H9 (cell line): ENCODE measurements at regions not wholly inside any gene's neighbourhood (a gene's known extent, or its start where the extent isn't known, plus 50 kb on each side); places are given as distances from the start of the nearest gene placed in this dataset.

Source experiments
- DNase-seq: peaks from one replicate; pipeline ENCODE4 v3.0.0-alpha.2; 2017
- H2AFZ ChIP-seq: one replicate; pipeline ENCODE4 v1.6.1; 2013; ENCODE audit warnings: mild to moderate bottlenecking, low read length, control low read depth, moderate library complexity
- H2AK5ac ChIP-seq: 2 replicates; pipeline ENCODE4 v1.6.1; 2013; ENCODE audit warnings: low read length, control low read depth, mixed read lengths; ENCODE audit not compliant: insufficient read length
- H2BK120ac ChIP-seq: one replicate; pipeline ENCODE4 v1.6.1; 2013; ENCODE audit warnings: low read depth, mild to moderate bottlenecking, low read length, control low read depth, inconsistent platforms; ENCODE audit not compliant: poor library complexity, severe bottlenecking
- H2BK12ac ChIP-seq: 2 replicates; pipeline ENCODE4 v1.6.1; 2013; ENCODE audit warnings: low read length, control low read depth, mixed read lengths, low read depth; ENCODE audit not compliant: insufficient read length
- H2BK15ac ChIP-seq: 2 replicates; pipeline ENCODE4 v1.6.1; 2013; ENCODE audit warnings: low read depth, low read length, control low read depth
- H2BK20ac ChIP-seq: one replicate; pipeline ENCODE4 v1.6.1; 2013; ENCODE audit warnings: low read depth, mild to moderate bottlenecking, low read length, control low read depth, inconsistent platforms; ENCODE audit not compliant: poor library complexity, severe bottlenecking
- H2BK5ac ChIP-seq: 2 replicates; pipeline ENCODE4 v1.6.1; 2013; ENCODE audit warnings: low read length, control low read depth, mixed read lengths; ENCODE audit not compliant: insufficient read length
- H3K14ac ChIP-seq: 2 replicates; pipeline ENCODE4 v1.6.1; 2013; ENCODE audit warnings: low read length, control low read depth; ENCODE audit not compliant: insufficient read depth
- H3K18ac ChIP-seq: 2 replicates; pipeline ENCODE4 v1.6.1; 2013; ENCODE audit warnings: low read depth, mild to moderate bottlenecking, mixed read lengths, low read length, control low read depth; ENCODE audit not compliant: insufficient read length
- H3K23ac ChIP-seq: 2 replicates; pipeline ENCODE4 v1.6.1; 2013; ENCODE audit warnings: low read length, control low read depth, mixed read lengths, low read depth; ENCODE audit not compliant: insufficient read length
- H3K23me2 ChIP-seq: 2 replicates; pipeline ENCODE4 v1.6.1; 2013; ENCODE audit warnings: low read depth, mild to moderate bottlenecking, mixed read lengths, low read length, control low read depth; ENCODE audit not compliant: insufficient read length, poor library complexity, severe bottlenecking
- H3K27ac ChIP-seq: 2 replicates; pipeline ENCODE4 v1.5.1; 2013; ENCODE audit warnings: low read length, control low read depth, mixed read lengths, low read depth; ENCODE audit not compliant: insufficient read length
- H3K27me3 ChIP-seq: 2 replicates; pipeline ENCODE4 v1.6.1; 2013; ENCODE audit warnings: low read length, control low read depth, inconsistent platforms; ENCODE audit not compliant: insufficient read depth
- H3K4ac ChIP-seq: 2 replicates; pipeline ENCODE4 v1.6.1; 2013; ENCODE audit warnings: low read depth, mild to moderate bottlenecking, control low read depth, inconsistent platforms, low read length, moderate library complexity
- H3K4me1 ChIP-seq: 2 replicates; pipeline ENCODE4 v1.6.1; 2013; ENCODE audit warnings: low read length, control low read depth, inconsistent platforms; ENCODE audit not compliant: insufficient read depth
- H3K4me2 ChIP-seq: 2 replicates; pipeline ENCODE4 v1.6.1; 2013; ENCODE audit warnings: low read length, control low read depth, mixed read lengths; ENCODE audit not compliant: insufficient read length, insufficient read depth
- H3K56ac ChIP-seq: 2 replicates; pipeline ENCODE4 v1.6.1; 2013; ENCODE audit warnings: low read depth, mild to moderate bottlenecking, mixed read lengths, low read length, control low read depth; ENCODE audit not compliant: insufficient read length
- H3K79me1 ChIP-seq: 2 replicates; pipeline ENCODE4 v1.6.1; 2013; ENCODE audit warnings: low read depth, mild to moderate bottlenecking, moderate library complexity, low read length, control low read depth, inconsistent platforms; ENCODE audit not compliant: insufficient read depth, poor library complexity, severe bottlenecking
- H3K79me2 ChIP-seq: 2 replicates; pipeline ENCODE4 v1.6.1; 2013; ENCODE audit warnings: low read length, control low read depth, inconsistent platforms; ENCODE audit not compliant: insufficient read depth
- H3K9ac ChIP-seq: 2 replicates; pipeline ENCODE4 v1.6.1; 2013; ENCODE audit warnings: low read length, control low read depth, mixed read lengths; ENCODE audit not compliant: insufficient read length; ENCODE audit errors: extremely low read depth
- H3K9me3 ChIP-seq: one replicate; pipeline ENCODE4 v1.6.1; 2013; ENCODE audit warnings: low read depth, low read length, inconsistent platforms; ENCODE audit not compliant: control insufficient read depth
- H3T11ph ChIP-seq: one replicate; pipeline ENCODE4 v1.6.1; 2013; ENCODE audit warnings: mild to moderate bottlenecking, low read length, control low read depth, inconsistent platforms
- H4K20me1 ChIP-seq: one replicate; pipeline ENCODE4 v1.6.1; 2013; ENCODE audit not compliant: control insufficient read depth, insufficient read length, insufficient read depth
- H4K5ac ChIP-seq: 2 replicates; pipeline ENCODE4 v1.6.1; 2013; ENCODE audit warnings: low read depth, mild to moderate bottlenecking, mixed read lengths, low read length, control low read depth; ENCODE audit not compliant: insufficient read length
- H4K8ac ChIP-seq: replicated peaks from 2 replicates; pipeline ENCODE4 v1.6.1; 2013; ENCODE audit warnings: low read length, control low read depth, mixed read lengths, low read depth; ENCODE audit not compliant: insufficient read length
- H4K91ac ChIP-seq: 2 replicates; pipeline ENCODE4 v1.6.1; 2013; ENCODE audit warnings: low read depth, mild to moderate bottlenecking, moderate library complexity, mixed read lengths, low read length, control low read depth; ENCODE audit not compliant: insufficient read length
- H3K27ac Mint-ChIP-seq, 3 experiments: 2 replicates in 2 of 3; 3 replicates in 1 of 3; pipeline ENCODE4 v1.8.0; 2020 to 2021; ENCODE audit warnings: mixed read lengths in 3 of 3, mild to moderate bottlenecking in 1 of 3, moderate library complexity in 1 of 3
- H3K27me3 Mint-ChIP-seq: 2 replicates; pipeline ENCODE4 v1.8.0; 2021; ENCODE audit warnings: low read depth, mild to moderate bottlenecking, moderate library complexity, mixed read lengths
- H3K36me3 Mint-ChIP-seq, 3 experiments: 2 replicates in 2 of 3; 3 replicates in 1 of 3; pipeline ENCODE4 v1.8.0; 2020 to 2021; ENCODE audit warnings: low read depth in 3 of 3, mixed read lengths in 3 of 3; ENCODE audit not compliant: insufficient read depth in 1 of 3
- H3K4me1 Mint-ChIP-seq, 2 experiments: 2 replicates each; pipeline ENCODE4 v1.8.0; 2020; ENCODE audit warnings: mixed read lengths in 2 of 2
- H3K4me3 Mint-ChIP-seq, 2 experiments: 2 replicates in 1 of 2; 3 replicates in 1 of 2; pipeline ENCODE4 v1.8.0; 2020 to 2021; ENCODE audit warnings: mild to moderate bottlenecking in 2 of 2, mixed read lengths in 2 of 2, moderate library complexity in 1 of 2
- H3K9me3 Mint-ChIP-seq, 2 experiments: 2 replicates in 1 of 2; 3 replicates in 1 of 2; pipeline ENCODE4 v1.8.0; 2020; ENCODE audit warnings: mild to moderate bottlenecking in 2 of 2, mixed read lengths in 2 of 2, moderate library complexity in 1 of 2
- CTCF ChIP-seq: fragments of 200-600 bp; sonication (generic); conservative IDR thresholded peaks from 3 replicates; pipeline ENCODE4 v1.8.0; 2021; ENCODE audit warnings: antibody characterized with exemption, mild to moderate bottlenecking
- WGBS: extraction: QIAGEN DNeasy Blood & Tissue Kit; methylation state at CpG from one replicate; pipeline ENCODE4 v1.1.7; 2013; ENCODE audit warnings: missing lambda C conversion rate, low lambda C conversion rate, mixed read lengths; ENCODE audit not compliant: insufficient read length; ENCODE audit errors: extremely low coverage; 5-methylcytosine and 5-hydroxymethylcytosine counted together

- no peaks in the 10 kb centered on the region for H3K9me3 ChIP-seq
- no peak overlapping the region for H4K91ac ChIP-seq
- H3K18ac ChIP-seq = no peak overlapping the region
- H3K36me3 Mint-ChIP-seq = no peaks in the 10 kb centered on the region; a peak in 1 of 7 replicates
- H3K9me3 Mint-ChIP-seq = no peaks in the 10 kb centered on the region
- no peak overlapping the region for H3K4me3 Mint-ChIP-seq
- no peak overlapping the region for H3K9ac ChIP-seq
- H3K4me2 ChIP-seq = no peak overlapping the region
- WGBS = no CpG with 5 or more reads among the region's 2 CpGs
- no peaks in the 10 kb centered on the region for H3K79me1 ChIP-seq
- H3K14ac ChIP-seq = no peak overlapping the region
- no peak overlapping the region for H2AFZ ChIP-seq
- peak overlapping the region in 1 of 3 experiments; percentile 28; a peak in 2 of 7 replicates for H3K27ac Mint-ChIP-seq
- H3T11ph ChIP-seq = no peak overlapping the region
- no peak overlapping the region for H4K8ac ChIP-seq
- no peaks in the 10 kb centered on the region for H3K4me1 Mint-ChIP-seq
- no peaks in the 10 kb centered on the region for H3K23me2 ChIP-seq
- H3K4me1 ChIP-seq = no peaks in the 10 kb centered on the region
- H3K56ac ChIP-seq = no peak overlapping the region
- H4K5ac ChIP-seq = no peak overlapping the region
- H3K27ac ChIP-seq = no peak overlapping the region
- H3K79me2 ChIP-seq = no peaks in the 10 kb centered on the region
- peaks cover 2% of the 10 kb centered on the region for H3K27me3 Mint-ChIP-seq
- DNase-seq = no peak
- no peak overlapping the region for H3K4ac ChIP-seq
- no peak overlapping the region for H2BK15ac ChIP-seq
- no peak overlapping the region for H2AK5ac ChIP-seq
- H4K20me1 ChIP-seq = no peaks in the 10 kb centered on the region
- H3K27me3 ChIP-seq = no peaks in the 10 kb centered on the region
- TF ChIP-seq CTCF = no peak
- H2BK5ac ChIP-seq = no peak overlapping the region
- no peak overlapping the region for H2BK120ac ChIP-seq
- no peak overlapping the region for H2BK20ac ChIP-seq
- no peak overlapping the region for H3K23ac ChIP-seq
- no peak overlapping the region for H2BK12ac ChIP-seq
These were observed 172.9 kb upstream of the RAD23B start for GRCh38 chr9:107110153-107110552.
